ENCODE measurements at regions not wholly inside any gene's neighbourhood (a gene's known extent, or its start where the extent isn't known, plus 50 kb on each side); places are given as distances from the start of the nearest gene placed in this dataset.

- TF ChIP-seq, protein P1, sequence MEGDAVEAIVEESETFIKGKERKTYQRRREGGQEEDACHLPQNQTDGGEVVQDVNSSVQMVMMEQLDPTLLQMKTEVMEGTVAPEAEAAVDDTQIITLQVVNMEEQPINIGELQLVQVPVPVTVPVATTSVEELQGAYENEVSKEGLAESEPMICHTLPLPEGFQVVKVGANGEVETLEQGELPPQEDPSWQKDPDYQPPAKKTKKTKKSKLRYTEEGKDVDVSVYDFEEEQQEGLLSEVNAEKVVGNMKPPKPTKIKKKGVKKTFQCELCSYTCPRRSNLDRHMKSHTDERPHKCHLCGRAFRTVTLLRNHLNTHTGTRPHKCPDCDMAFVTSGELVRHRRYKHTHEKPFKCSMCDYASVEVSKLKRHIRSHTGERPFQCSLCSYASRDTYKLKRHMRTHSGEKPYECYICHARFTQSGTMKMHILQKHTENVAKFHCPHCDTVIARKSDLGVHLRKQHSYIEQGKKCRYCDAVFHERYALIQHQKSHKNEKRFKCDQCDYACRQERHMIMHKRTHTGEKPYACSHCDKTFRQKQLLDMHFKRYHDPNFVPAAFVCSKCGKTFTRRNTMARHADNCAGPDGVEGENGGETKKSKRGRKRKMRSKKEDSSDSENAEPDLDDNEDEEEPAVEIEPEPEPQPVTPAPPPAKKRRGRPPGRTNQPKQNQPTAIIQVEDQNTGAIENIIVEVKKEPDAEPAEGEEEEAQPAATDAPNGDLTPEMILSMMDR (IDR thresholded peaks at IDR 0.05): no peak
- TF ChIP-seq POLR2AphosphoS5 (IDR thresholded peaks at IDR 0.05; ENCODE audit: insufficient read depth in 1 of 2, low read depth in 1 of 2): peak in 1 of 2 donors; percentile 60
Measured at GRCh38 chr6:90375681-90376439, 79.2 kb upstream of the BACH2 start.
